Esophagus muscularis mucosa (tissue), 3 donors: ENCODE measurements at regions not wholly inside any gene's neighbourhood (a gene's known extent, or its start where the extent isn't known, plus 50 kb on each side); places are given as distances from the start of the nearest gene placed in this dataset.

Experiments used
- POLR2A ChIP-seq: fragments of 450-650 bp; IDR thresholded peaks from one replicate; pipeline ENCODE4 v1.6.1; 2017; ENCODE audit warnings: antibody characterized with exemption, moderate library complexity, mild to moderate bottlenecking, low read depth
- POLR2AphosphoS5 ChIP-seq, 2 donors: sonication (generic); formaldehyde crosslinking; IDR thresholded peaks; one replicate each; pipeline ENCODE4 v1.6.1; 2017; ENCODE audit warnings: antibody characterized with exemption in 2 of 2
- TF ChIP-seq, protein P1 (sequence below), 3 experiments: fragments of 200-600 bp in 2 of 3; fragments of 450-650 bp in 1 of 3; sonication (generic) in 2 of 3; IDR thresholded peaks; one replicate each; pipeline ENCODE4 v1.5.1; 2017 to 2019; ENCODE audit warnings: antibody characterized with exemption in 3 of 3, mild to moderate bottlenecking in 2 of 3, moderate library complexity in 1 of 3

- TF ChIP-seq POLR2AphosphoS5 (IDR thresholded peaks at IDR 0.05) (no peak), POLR2A (no peak)
- TF ChIP-seq, protein P1, sequence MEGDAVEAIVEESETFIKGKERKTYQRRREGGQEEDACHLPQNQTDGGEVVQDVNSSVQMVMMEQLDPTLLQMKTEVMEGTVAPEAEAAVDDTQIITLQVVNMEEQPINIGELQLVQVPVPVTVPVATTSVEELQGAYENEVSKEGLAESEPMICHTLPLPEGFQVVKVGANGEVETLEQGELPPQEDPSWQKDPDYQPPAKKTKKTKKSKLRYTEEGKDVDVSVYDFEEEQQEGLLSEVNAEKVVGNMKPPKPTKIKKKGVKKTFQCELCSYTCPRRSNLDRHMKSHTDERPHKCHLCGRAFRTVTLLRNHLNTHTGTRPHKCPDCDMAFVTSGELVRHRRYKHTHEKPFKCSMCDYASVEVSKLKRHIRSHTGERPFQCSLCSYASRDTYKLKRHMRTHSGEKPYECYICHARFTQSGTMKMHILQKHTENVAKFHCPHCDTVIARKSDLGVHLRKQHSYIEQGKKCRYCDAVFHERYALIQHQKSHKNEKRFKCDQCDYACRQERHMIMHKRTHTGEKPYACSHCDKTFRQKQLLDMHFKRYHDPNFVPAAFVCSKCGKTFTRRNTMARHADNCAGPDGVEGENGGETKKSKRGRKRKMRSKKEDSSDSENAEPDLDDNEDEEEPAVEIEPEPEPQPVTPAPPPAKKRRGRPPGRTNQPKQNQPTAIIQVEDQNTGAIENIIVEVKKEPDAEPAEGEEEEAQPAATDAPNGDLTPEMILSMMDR (IDR thresholded peaks at IDR 0.05): no peak
These were observed 815.5 kb downstream of the BRINP3 start for GRCh38 chr1:189662190-189662589.
